ENCODE measurements at regions not wholly inside any gene's neighbourhood (a gene's known extent, or its start where the extent isn't known, plus 50 kb on each side); places are given as distances from the start of the nearest gene placed in this dataset.

GRCh38 chr16:35296962-35297653 is 1837.7 kb downstream of the TP53TG3F start:
- H3K4me3 ChIP-seq (ENCODE audit: insufficient read length, low read depth), result no peak overlapping the region
- no peaks in the 10 kb centered on the region for H3K36me3 ChIP-seq (ENCODE audit: insufficient read depth, insufficient read length, low read length)
- H3K4me1 ChIP-seq (ENCODE audit: insufficient read depth, insufficient read length), result no peaks in the 10 kb centered on the region
- DNase-seq (ENCODE audit: low read depth, low spot score), result no peak
- H3K9me3 ChIP-seq (ENCODE audit: insufficient read depth, low read length), result no peaks in the 10 kb centered on the region
- TF ChIP-seq SUZ12 (IDR thresholded peaks at IDR 0.05; ENCODE audit: extremely low read depth, insufficient read depth, insufficient read length) (no peak), ZNF274 (IDR thresholded peaks at IDR 0.05; ENCODE audit: low read depth, low read length) (no peak), YY1 (IDR thresholded peaks at IDR 0.05; ENCODE audit: insufficient read depth, insufficient read length) (no peak)
- peaks cover 16% of the 10 kb centered on the region for H3K27me3 ChIP-seq (ENCODE audit: insufficient read depth, insufficient read length)
- no peak overlapping the region for H3K9ac ChIP-seq (ENCODE audit: insufficient read length, low read depth)

- no peak for TF ChIP-seq ZNF274 (IDR thresholded peaks at IDR 0.05; ENCODE audit: low read depth, low read length)
- H3K36me3 ChIP-seq (ENCODE audit: insufficient read depth, insufficient read length, low read length), result no peaks in the 10 kb centered on the region
- no peak overlapping the region for H3K4me3 ChIP-seq (ENCODE audit: insufficient read length, low read depth)
- no peak for DNase-seq (ENCODE audit: low read depth, low spot score)
- H3K4me1 ChIP-seq (ENCODE audit: insufficient read depth, insufficient read length), result no peaks in the 10 kb centered on the region
- no peak overlapping the region for H3K9ac ChIP-seq (ENCODE audit: insufficient read length, low read depth)
- H3K27me3 ChIP-seq (ENCODE audit: insufficient read depth, insufficient read length), result peaks cover 16% of the 10 kb centered on the region
- no peaks in the 10 kb centered on the region for H3K9me3 ChIP-seq (ENCODE audit: insufficient read depth, low read length)
Measured at GRCh38 chr16:35298460-35299243, 1839.2 kb downstream of the TP53TG3F start.

- no peaks in the 10 kb centered on the region for H3K9me3 ChIP-seq (ENCODE audit: insufficient read depth, low read length)
- H3K9ac ChIP-seq (ENCODE audit: insufficient read length, low read depth), result no peak overlapping the region
- no peaks in the 10 kb centered on the region for H3K36me3 ChIP-seq (ENCODE audit: insufficient read depth, insufficient read length, low read length)
- no peak for TF ChIP-seq YY1 (IDR thresholded peaks at IDR 0.05; ENCODE audit: insufficient read depth, insufficient read length)
- no peak for TF ChIP-seq ZNF274 (IDR thresholded peaks at IDR 0.05; ENCODE audit: low read depth, low read length)
- H3K4me1 ChIP-seq (ENCODE audit: insufficient read depth, insufficient read length), result no peaks in the 10 kb centered on the region
- H3K4me3 ChIP-seq (ENCODE audit: insufficient read length, low read depth), result no peak overlapping the region
- peaks cover 1% of the 10 kb centered on the region for H3K27me3 ChIP-seq (ENCODE audit: insufficient read depth, insufficient read length)
- no peak for DNase-seq (ENCODE audit: low read depth, low spot score)
Measured at GRCh38 chr16:35302859-35303258, 1843.4 kb downstream of the TP53TG3F start.

- no peaks in the 10 kb centered on the region for H3K36me3 ChIP-seq (ENCODE audit: insufficient read depth, insufficient read length, low read length)
- H3K4me1 ChIP-seq (ENCODE audit: insufficient read depth, insufficient read length), result no peaks in the 10 kb centered on the region
- no peaks in the 10 kb centered on the region for H3K9me3 ChIP-seq (ENCODE audit: insufficient read depth, low read length)
- TF ChIP-seq ZNF274 (IDR thresholded peaks at IDR 0.05; ENCODE audit: low read depth, low read length) (no peak), SUZ12 (IDR thresholded peaks at IDR 0.05; ENCODE audit: extremely low read depth, insufficient read depth, insufficient read length) (no peak), YY1 (IDR thresholded peaks at IDR 0.05; ENCODE audit: insufficient read depth, insufficient read length) (no peak)
- no peak overlapping the region for H3K4me3 ChIP-seq (ENCODE audit: insufficient read length, low read depth)
- H3K9ac ChIP-seq (ENCODE audit: insufficient read length, low read depth), result no peak overlapping the region
- DNase-seq (ENCODE audit: low read depth, low spot score), result no peak
- peaks cover 16% of the 10 kb centered on the region for H3K27me3 ChIP-seq (ENCODE audit: insufficient read depth, insufficient read length)
Measured at GRCh38 chr16:35305476-35305875, 1846.1 kb downstream of the TP53TG3F start.

GRCh38 chr16:35306915-35307314 is 1847.5 kb downstream of the TP53TG3F start:
- no peak for DNase-seq (ENCODE audit: low read depth, low spot score)
- Histone ChIP-seq H3K36me3 (ENCODE audit: insufficient read depth, insufficient read length, low read length) (no peaks in the 10 kb centered on the region), H3K27me3 (ENCODE audit: insufficient read depth, insufficient read length) (peaks cover 30% of the 10 kb centered on the region), H3K9ac (ENCODE audit: insufficient read length, low read depth) (no peak overlapping the region), H3K4me3 (ENCODE audit: insufficient read length, low read depth) (no peak overlapping the region), H3K9me3 (ENCODE audit: insufficient read depth, low read length) (no peaks in the 10 kb centered on the region), H3K4me1 (ENCODE audit: insufficient read depth, insufficient read length) (no peaks in the 10 kb centered on the region)
- no peak for TF ChIP-seq ZNF274 (IDR thresholded peaks at IDR 0.05; ENCODE audit: low read depth, low read length)
- TF ChIP-seq SUZ12 (IDR thresholded peaks at IDR 0.05; ENCODE audit: extremely low read depth, insufficient read depth, insufficient read length), result no peak
- TF ChIP-seq YY1 (IDR thresholded peaks at IDR 0.05; ENCODE audit: insufficient read depth, insufficient read length), result no peak

- peaks cover 47% of the 10 kb centered on the region for H3K27me3 ChIP-seq (ENCODE audit: insufficient read depth, insufficient read length)
- H3K9ac ChIP-seq (ENCODE audit: insufficient read length, low read depth), result no peak overlapping the region
- no peak for DNase-seq (ENCODE audit: low read depth, low spot score)
- H3K36me3 ChIP-seq (ENCODE audit: insufficient read depth, insufficient read length, low read length), result no peaks in the 10 kb centered on the region
- no peaks in the 10 kb centered on the region for H3K4me1 ChIP-seq (ENCODE audit: insufficient read depth, insufficient read length)
- TF ChIP-seq SUZ12 (IDR thresholded peaks at IDR 0.05; ENCODE audit: extremely low read depth, insufficient read depth, insufficient read length), result no peak
- TF ChIP-seq ZNF274 (IDR thresholded peaks at IDR 0.05; ENCODE audit: low read depth, low read length), result no peak
- TF ChIP-seq YY1 (IDR thresholded peaks at IDR 0.05; ENCODE audit: insufficient read depth, insufficient read length), result no peak
- no peak overlapping the region for H3K4me3 ChIP-seq (ENCODE audit: insufficient read length, low read depth)
- 0 out of 2 replicates have a peak, but pooled peaks cover 7% of the 10 kb centered on the region for H3K9me3 ChIP-seq (ENCODE audit: insufficient read depth, low read length)
Measured at GRCh38 chr16:35308674-35309073, 1849.3 kb downstream of the TP53TG3F start.

GRCh38 chr16:35310999-35311398 is 1851.6 kb downstream of the TP53TG3F start:
- Histone ChIP-seq H3K9me3 (ENCODE audit: insufficient read depth, low read length) (peaks cover 12% of the 10 kb centered on the region; the same call in 1 of the 2 replicates), H3K27me3 (ENCODE audit: insufficient read depth, insufficient read length) (peaks cover 62% of the 10 kb centered on the region), H3K9ac (ENCODE audit: insufficient read length, low read depth) (no peak overlapping the region), H3K36me3 (ENCODE audit: insufficient read depth, insufficient read length, low read length) (no peaks in the 10 kb centered on the region), H3K4me1 (ENCODE audit: insufficient read depth, insufficient read length) (peaks cover 3% of the 10 kb centered on the region), H3K4me3 (ENCODE audit: insufficient read length, low read depth) (no peak overlapping the region)
- TF ChIP-seq YY1 (IDR thresholded peaks at IDR 0.05; ENCODE audit: insufficient read depth, insufficient read length), result no peak
- no peak for TF ChIP-seq SUZ12 (IDR thresholded peaks at IDR 0.05; ENCODE audit: extremely low read depth, insufficient read depth, insufficient read length)
- no peak for TF ChIP-seq ZNF274 (IDR thresholded peaks at IDR 0.05; ENCODE audit: low read depth, low read length)
- DNase-seq (ENCODE audit: low read depth, low spot score), result no peak

All from NT2/D1 (cell line).